ENCODE measurements at regions not wholly inside any gene's neighbourhood (a gene's known extent, or its start where the extent isn't known, plus 50 kb on each side); places are given as distances from the start of the nearest gene placed in this dataset.
"Not testable (repeated sequence)": the region's sequence is repeated elsewhere in the genome, so short reads cannot be mapped to it uniquely, and the experiment has no call there.

- H3K4me1 ChIP-seq (ENCODE audit: low read length); H3K36me3 ChIP-seq (replicated peaks; ENCODE audit: low read depth, low read length); H4K20me1 ChIP-seq (ENCODE audit: insufficient read depth, low read length); H3K4me3 ChIP-seq (ENCODE audit: low read length); H2AFZ ChIP-seq (ENCODE audit: low read depth, low read length); H3K27me3 ChIP-seq (ENCODE audit: low read depth, low read length); H3K4me2 ChIP-seq (ENCODE audit: low read length); H3K79me2 ChIP-seq (ENCODE audit: low read length); H3K27ac ChIP-seq (ENCODE audit: low read length); H3K9me3 ChIP-seq (ENCODE audit: insufficient read depth, low read length); H3K9ac ChIP-seq (ENCODE audit: low read length): not testable (repeated sequence)
These were observed 2395.9 kb upstream of the PCDH20 start for GRCh38 chr13:63811428-63812004.

GRCh38 chr13:63791134-63791533, 2375.5 kb upstream of the PCDH20 start:
- not testable (repeated sequence) for H3K27ac ChIP-seq (ENCODE audit: low read length); H3K9ac ChIP-seq (ENCODE audit: low read length); H3K36me3 ChIP-seq (replicated peaks; ENCODE audit: low read depth, low read length); H3K4me3 ChIP-seq (ENCODE audit: low read length); H3K79me2 ChIP-seq (ENCODE audit: low read length); H3K4me1 ChIP-seq (ENCODE audit: low read length); H2AFZ ChIP-seq (ENCODE audit: low read depth, low read length); H3K4me2 ChIP-seq (ENCODE audit: low read length); H3K27me3 ChIP-seq (ENCODE audit: low read depth, low read length); H4K20me1 ChIP-seq (ENCODE audit: insufficient read depth, low read length); H3K9me3 ChIP-seq (ENCODE audit: insufficient read depth, low read length)

- Histone ChIP-seq H3K4me3 (ENCODE audit: low read length) (no peak overlapping the region), H3K9me3 (ENCODE audit: insufficient read depth, low read length) (no peaks in the 10 kb centered on the region), H3K79me2 (ENCODE audit: low read length) (no peaks in the 10 kb centered on the region), H3K27ac (ENCODE audit: low read length) (no peak overlapping the region), H2AFZ (ENCODE audit: low read depth, low read length) (no peak overlapping the region), H3K4me1 (ENCODE audit: low read length) (no peaks in the 10 kb centered on the region), H3K9ac (ENCODE audit: low read length) (no peak overlapping the region), H3K36me3 (replicated peaks; ENCODE audit: low read depth, low read length) (no peaks in the 10 kb centered on the region), H3K27me3 (ENCODE audit: low read depth, low read length) (no peaks in the 10 kb centered on the region), H4K20me1 (ENCODE audit: insufficient read depth, low read length) (no peaks in the 10 kb centered on the region), H3K4me2 (ENCODE audit: low read length) (no peak overlapping the region)
- TF ChIP-seq CTCF (IDR thresholded peaks at IDR 0.05; ENCODE audit: low read depth, low read length) (no peak), EZH2phosphoT487 (IDR thresholded peaks at IDR 0.05; ENCODE audit: low read depth) (no peak)
These were observed 2358.5 kb upstream of the PCDH20 start for GRCh38 chr13:63774133-63774532.

- TF ChIP-seq EZH2phosphoT487 (IDR thresholded peaks at IDR 0.05; ENCODE audit: low read depth): no peak
- no peak for TF ChIP-seq CTCF (IDR thresholded peaks at IDR 0.05; ENCODE audit: low read depth, low read length)
- Histone ChIP-seq H4K20me1 (ENCODE audit: insufficient read depth, low read length) (no peaks in the 10 kb centered on the region), H3K27me3 (ENCODE audit: low read depth, low read length) (no peaks in the 10 kb centered on the region), H3K9me3 (ENCODE audit: insufficient read depth, low read length) (no peaks in the 10 kb centered on the region), H3K36me3 (replicated peaks; ENCODE audit: low read depth, low read length) (no peaks in the 10 kb centered on the region), H3K4me1 (ENCODE audit: low read length) (no peaks in the 10 kb centered on the region), H3K27ac (ENCODE audit: low read length) (no peak overlapping the region), H2AFZ (ENCODE audit: low read depth, low read length) (no peak overlapping the region), H3K79me2 (ENCODE audit: low read length) (no peaks in the 10 kb centered on the region), H3K9ac (ENCODE audit: low read length) (no peak overlapping the region), H3K4me2 (ENCODE audit: low read length) (no peak overlapping the region), H3K4me3 (ENCODE audit: low read length) (no peak overlapping the region)
These were observed 2357.8 kb upstream of the PCDH20 start for GRCh38 chr13:63773476-63773875.

GRCh38 chr13:63757683-63758082, 2342.0 kb upstream of the PCDH20 start:
- H3K27me3 ChIP-seq (ENCODE audit: low read depth, low read length); H4K20me1 ChIP-seq (ENCODE audit: insufficient read depth, low read length); H2AFZ ChIP-seq (ENCODE audit: low read depth, low read length); H3K9me3 ChIP-seq (ENCODE audit: insufficient read depth, low read length); H3K4me1 ChIP-seq (ENCODE audit: low read length); H3K79me2 ChIP-seq (ENCODE audit: low read length); H3K9ac ChIP-seq (ENCODE audit: low read length); H3K36me3 ChIP-seq (replicated peaks; ENCODE audit: low read depth, low read length); H3K4me2 ChIP-seq (ENCODE audit: low read length); H3K27ac ChIP-seq (ENCODE audit: low read length); H3K4me3 ChIP-seq (ENCODE audit: low read length): not testable (repeated sequence)

- not testable (repeated sequence) for H3K4me1 ChIP-seq (ENCODE audit: low read length); H3K9ac ChIP-seq (ENCODE audit: low read length); H3K36me3 ChIP-seq (replicated peaks; ENCODE audit: low read depth, low read length); H3K79me2 ChIP-seq (ENCODE audit: low read length); H2AFZ ChIP-seq (ENCODE audit: low read depth, low read length); H3K27me3 ChIP-seq (ENCODE audit: low read depth, low read length); H3K4me2 ChIP-seq (ENCODE audit: low read length); H4K20me1 ChIP-seq (ENCODE audit: insufficient read depth, low read length); H3K4me3 ChIP-seq (ENCODE audit: low read length); H3K9me3 ChIP-seq (ENCODE audit: insufficient read depth, low read length); H3K27ac ChIP-seq (ENCODE audit: low read length)
These were observed 2334.2 kb upstream of the PCDH20 start for GRCh38 chr13:63749857-63750256.

- H3K9me3 ChIP-seq (ENCODE audit: insufficient read depth, low read length); H4K20me1 ChIP-seq (ENCODE audit: insufficient read depth, low read length); H3K79me2 ChIP-seq (ENCODE audit: low read length); H2AFZ ChIP-seq (ENCODE audit: low read depth, low read length); H3K4me3 ChIP-seq (ENCODE audit: low read length); H3K9ac ChIP-seq (ENCODE audit: low read length); H3K4me2 ChIP-seq (ENCODE audit: low read length); H3K27ac ChIP-seq (ENCODE audit: low read length); H3K36me3 ChIP-seq (replicated peaks; ENCODE audit: low read depth, low read length); H3K27me3 ChIP-seq (ENCODE audit: low read depth, low read length); H3K4me1 ChIP-seq (ENCODE audit: low read length): not testable (repeated sequence)
These were observed 2326.1 kb upstream of the PCDH20 start for GRCh38 chr13:63741814-63742101.
